ENCODE measurements at regions not wholly inside any gene's neighbourhood (a gene's known extent, or its start where the extent isn't known, plus 50 kb on each side); places are given as distances from the start of the nearest gene placed in this dataset.

DNA sequence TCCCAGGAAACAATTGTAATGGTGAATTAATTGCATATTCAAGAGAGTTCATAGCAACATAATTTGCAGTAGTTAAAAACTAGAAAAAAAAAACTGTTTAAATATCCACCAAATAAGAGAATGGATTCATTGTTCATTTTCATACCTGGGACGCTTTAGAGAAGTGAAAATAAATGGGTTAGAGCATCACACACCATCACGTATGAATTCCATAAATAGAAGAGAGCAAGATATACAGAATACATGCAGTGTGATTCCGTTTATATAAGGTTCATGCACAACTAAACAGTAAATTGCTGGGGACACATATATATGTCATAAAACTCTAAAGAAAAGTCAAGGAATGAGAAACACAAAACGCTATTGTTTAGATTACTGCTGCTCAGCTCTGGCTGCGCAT lies 577.0 kb upstream of the KCNMB2 start:
- no peak for DNase-seq

GRCh38 chr3:177960014-177960413 lies 576.2 kb upstream of the KCNMB2 start:
- peak; percentile 39 for DNase-seq

GRCh38 chr3:177960722-177961121 lies 575.5 kb upstream of the KCNMB2 start:
- peak; percentile 53 for DNase-seq

GRCh38 chr3:177961784-177962183 lies 574.5 kb upstream of the KCNMB2 start:
- DNase-seq = no peak

DNA sequence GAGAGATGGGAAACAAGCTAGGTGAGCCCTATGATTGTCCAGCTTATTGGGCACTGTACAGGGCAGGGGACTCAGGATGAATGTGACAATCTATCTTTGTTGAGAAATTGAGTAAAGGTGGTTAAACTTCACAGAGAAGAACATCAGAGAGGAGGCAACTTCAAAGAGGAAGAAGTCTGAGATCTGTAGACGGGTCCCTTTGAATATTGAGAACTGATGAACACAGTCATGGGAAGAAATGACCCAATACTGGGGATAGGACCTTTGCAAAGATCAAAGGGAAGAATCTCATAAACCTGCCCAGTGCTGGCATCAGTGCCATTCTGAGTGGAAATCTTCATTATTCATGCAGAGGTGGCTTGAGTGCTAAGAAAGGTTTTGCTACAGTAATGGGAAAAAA lies 569.7 kb upstream of the KCNMB2 start:
- DNase-seq = no peak

DNA sequence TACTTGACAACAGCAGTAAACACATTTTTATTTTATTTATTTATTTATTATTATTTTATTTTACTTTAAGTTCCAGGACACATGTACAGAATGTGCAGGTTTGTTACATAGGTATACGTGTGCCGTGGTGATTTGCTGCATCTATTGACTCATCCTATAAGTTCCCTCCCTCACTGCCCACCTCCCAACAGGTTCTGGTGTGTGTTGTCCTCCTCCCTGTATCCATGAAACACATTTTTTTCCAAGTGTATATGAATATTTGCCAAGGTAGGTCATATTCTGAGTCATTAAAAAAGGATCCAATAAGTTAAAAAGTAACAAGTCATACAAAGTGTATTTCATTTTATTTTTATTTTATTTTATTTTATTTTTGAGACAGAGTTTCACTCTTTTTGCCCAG lies 567.3 kb upstream of the KCNMB2 start:
- peak; percentile 66 for DNase-seq

GRCh38 chr3:177973241-177973840 lies 562.9 kb upstream of the KCNMB2 start:
- DNase-seq = peak; percentile 71

GRCh38 chr3:177976241-177976640 lies 560.0 kb upstream of the KCNMB2 start:
- DNase-seq = no peak

DNA sequence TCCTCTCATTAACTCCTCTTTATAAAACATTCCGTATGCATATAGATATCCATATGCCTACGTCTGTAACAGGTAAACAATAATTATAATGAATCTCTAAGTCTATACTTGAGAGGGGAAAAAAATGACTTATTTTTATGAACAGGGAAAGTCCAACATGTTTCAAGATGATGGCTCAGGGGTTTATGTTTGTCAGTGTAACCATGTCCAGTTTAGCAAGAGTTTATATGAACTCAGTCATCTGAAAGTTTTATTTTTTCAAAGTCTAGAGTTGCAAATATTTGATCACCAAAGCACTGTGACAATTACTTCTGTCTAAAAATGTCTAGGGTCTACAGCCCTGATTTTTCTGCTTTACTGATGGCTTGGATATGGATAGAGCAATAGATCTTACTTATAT lies 559.4 kb upstream of the KCNMB2 start:
- no peak for DNase-seq

DNA sequence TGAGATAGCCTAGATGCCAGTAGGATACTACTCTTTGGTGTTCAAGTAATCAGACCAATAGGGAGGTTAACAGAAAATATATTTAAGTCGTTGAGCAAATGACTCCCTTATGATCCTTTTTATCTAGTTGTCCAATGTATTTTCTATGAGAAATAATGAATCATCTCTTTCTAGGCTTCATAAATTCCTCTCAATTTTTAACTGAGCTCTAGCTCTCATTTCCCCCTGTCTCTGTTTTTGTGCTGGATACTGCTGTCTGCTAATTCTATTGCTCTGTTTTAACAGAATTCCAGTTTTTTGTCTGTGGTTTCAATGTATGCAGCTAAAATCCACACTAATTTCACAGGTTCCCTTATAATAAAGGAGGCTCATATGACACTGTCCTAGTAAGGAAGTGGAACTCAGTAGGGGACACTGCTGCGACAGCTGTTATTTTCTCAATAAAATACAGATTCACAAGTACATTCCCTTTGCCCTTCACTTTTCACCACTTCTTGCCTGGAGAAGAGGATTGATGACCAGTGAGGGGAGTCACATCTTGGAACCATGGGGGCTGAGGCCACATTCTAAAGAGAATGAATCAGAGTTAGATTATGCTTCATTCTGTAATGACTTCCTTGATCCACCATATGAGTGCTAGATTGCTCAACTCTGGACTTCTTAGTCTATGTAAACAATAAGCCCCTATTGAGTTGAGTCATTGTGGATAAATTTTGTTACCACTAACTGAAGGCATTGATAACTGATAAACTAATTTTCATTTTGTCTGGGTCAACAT lies 558.7 kb upstream of the KCNMB2 start:
- peak; percentile 98 for DNase-seq

- DNase-seq = no peak
These were observed 557.3 kb upstream of the KCNMB2 start for GRCh38 chr3:177978946-177979345.

DNA sequence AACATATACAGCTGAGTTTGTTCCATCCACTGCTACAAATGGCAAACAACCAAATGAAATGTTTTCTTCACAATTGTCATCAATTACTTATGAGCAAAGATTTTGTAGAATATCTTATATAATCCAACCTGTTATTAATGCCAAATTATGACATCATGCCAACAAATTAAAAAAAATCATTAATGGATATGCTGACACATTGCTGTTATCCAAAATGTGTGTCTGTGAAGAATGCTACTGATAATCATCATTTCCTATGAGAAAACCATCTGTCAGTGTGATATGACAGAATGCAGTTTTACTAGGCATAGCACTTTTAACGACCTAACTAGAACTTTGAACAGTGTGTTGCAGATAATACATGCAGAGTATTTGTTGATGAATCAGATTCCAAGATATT lies 556.5 kb upstream of the KCNMB2 start:
- no peak for DNase-seq

- no peak for DNase-seq
These were observed 554.7 kb upstream of the KCNMB2 start for GRCh38 chr3:177981576-177981975.

GRCh38 chr3:177982034-177982433 lies 554.2 kb upstream of the KCNMB2 start:
- DNase-seq = peak; percentile 88

- DNase-seq = no peak
These were observed 552.9 kb upstream of the KCNMB2 start for GRCh38 chr3:177983320-177983719.

- no peak for DNase-seq
These were observed 543.0 kb upstream of the KCNMB2 start for GRCh38 chr3:177992993-177993970.

DNA sequence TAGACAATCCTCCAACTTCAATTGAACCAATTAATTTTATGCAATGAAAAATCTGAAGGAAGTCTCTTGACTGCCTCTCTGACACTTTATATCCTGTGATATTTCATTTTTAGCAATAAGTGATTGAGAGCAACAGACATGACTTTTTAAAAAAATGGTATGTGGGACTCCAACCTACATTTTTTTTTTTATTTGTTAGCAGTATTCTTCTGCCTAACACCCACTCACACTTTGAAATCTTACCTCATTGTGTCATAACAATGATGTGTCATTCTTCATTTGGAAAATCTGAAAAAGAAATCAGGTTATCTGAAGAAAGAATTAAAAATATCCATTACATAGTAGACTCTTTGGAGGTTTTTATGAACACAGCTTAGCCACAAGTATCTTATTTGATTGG lies 541.3 kb upstream of the KCNMB2 start:
- no peak for DNase-seq

- DNase-seq = no peak
These were observed 540.7 kb upstream of the KCNMB2 start for GRCh38 chr3:177995381-177996085.

- no peak for DNase-seq
These were observed 534.5 kb upstream of the KCNMB2 start for GRCh38 chr3:178001670-178002101.

GRCh38 chr3:178002113-178002512 lies 534.1 kb upstream of the KCNMB2 start:
- no peak for DNase-seq

DNA sequence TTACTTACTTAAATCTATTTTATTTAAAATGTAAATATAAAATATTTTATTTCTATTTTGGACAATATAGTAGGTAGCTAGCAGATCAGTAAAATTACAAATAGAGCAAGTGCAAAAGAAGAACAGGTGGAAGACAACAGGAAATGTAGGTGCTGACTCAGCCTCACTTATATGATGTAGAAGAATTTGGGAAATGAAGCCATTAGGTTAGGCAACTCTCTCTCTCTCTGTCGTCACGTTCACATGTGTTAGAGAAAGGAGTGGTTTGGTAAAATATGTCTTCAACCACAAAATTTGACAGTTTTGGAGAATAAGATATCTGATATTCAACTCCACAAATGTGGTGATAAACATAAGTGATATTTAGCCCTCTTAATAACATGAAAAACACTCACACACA lies 532.5 kb upstream of the KCNMB2 start:
- DNase-seq = no peak

- DNase-seq = no peak
These were observed 530.3 kb upstream of the KCNMB2 start for GRCh38 chr3:178005961-178006360.

- no peak for DNase-seq
These were observed 525.9 kb upstream of the KCNMB2 start for GRCh38 chr3:178010306-178010705.

Data from fibroblast of skin of back (primary cell).